ENCODE measurements at regions not wholly inside any gene's neighbourhood (a gene's known extent, or its start where the extent isn't known, plus 50 kb on each side); places are given as distances from the start of the nearest gene placed in this dataset.

DNA sequence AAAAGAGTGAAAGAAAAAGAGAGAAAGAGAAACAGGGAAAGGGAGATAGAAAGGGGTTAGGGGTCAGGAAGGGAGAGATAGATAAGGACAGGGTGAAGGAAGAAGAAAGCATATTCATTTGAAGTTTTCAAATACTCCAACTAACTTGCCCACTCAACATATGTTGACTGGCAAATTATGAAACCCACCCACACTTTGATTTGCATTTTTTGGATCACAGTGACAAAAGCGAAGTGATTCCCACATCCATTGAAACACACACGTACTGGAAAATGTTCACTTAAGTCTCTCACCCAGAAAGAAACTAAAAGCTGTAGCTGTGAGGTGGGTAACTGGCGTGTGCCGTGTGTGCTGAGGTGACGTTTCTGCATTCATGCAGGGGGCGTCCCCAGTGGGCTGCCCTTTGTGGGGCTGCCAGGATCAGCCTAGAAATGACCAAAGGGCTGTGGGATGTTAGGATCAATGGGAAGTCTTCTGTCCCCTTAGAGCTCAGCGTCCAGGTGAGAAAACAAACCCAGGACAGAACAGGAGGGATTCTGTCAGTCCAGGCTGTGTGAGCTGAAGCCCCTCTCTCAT is 134.9 kb upstream of the ADARB2 start:
- DNase-seq (ENCODE audit: low spot score) = no peak

DNA sequence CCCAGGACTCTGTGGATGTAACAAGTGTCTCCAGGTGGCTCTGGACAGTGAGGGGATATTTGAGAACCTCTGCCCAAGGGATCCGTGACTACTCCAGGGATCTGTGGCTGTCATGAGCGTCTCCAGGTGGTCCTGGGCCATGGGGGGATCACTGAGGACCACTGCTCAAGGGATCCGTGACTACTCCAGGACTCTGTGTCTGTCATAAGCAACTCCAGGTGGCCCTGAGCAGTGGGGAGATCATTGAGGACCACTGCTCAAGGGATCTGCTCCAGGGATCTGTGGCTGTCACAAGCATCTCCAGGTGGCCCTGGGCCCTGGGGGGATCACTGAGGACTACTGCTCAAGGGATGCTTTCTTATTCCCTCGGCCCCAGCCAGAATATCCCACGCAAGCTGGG is 133.2 kb upstream of the ADARB2 start:
- no peak for DNase-seq (ENCODE audit: low spot score)

DNA sequence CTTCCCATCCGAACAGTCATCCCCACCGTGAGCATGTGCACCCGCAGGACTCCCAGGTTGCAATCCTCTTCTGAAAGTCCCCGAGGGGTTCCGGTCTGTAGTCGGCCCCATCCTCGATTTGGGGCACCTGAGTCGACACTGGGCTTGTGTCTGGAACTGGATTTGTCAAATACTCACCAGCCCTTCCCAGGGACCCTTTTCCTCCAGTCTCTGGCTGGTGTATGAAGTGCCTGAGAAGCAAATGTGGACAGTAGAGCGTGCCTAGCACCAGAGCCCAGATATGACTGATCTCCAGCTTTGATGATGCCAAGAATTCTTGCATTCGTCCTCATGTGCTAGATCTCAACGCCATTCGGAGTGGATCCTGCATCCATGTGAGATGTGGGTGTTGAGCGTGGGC is 132.5 kb upstream of the ADARB2 start:
- DNase-seq (ENCODE audit: low spot score) = no peak

DNA sequence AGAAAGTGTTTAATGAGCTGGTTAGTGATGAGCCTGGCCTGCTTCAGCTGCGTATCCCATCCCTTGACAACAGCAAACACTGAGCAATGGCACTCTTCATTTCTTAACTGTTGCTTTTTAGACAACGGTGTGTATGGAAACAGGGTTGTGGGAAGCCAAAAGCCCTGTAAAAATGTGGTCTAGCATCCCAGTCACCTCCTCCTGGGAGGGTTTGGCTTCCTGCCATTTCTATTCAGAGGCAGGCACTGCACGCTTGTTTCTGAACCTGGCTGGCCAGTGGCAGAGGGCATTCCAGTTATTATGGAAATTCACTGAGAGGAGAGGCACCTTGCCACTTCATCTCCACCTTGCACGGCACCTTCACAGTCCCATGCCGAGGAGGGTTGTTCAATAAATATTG is 123.0 kb upstream of the ADARB2 start:
- DNase-seq (ENCODE audit: low spot score) = no peak

DNA sequence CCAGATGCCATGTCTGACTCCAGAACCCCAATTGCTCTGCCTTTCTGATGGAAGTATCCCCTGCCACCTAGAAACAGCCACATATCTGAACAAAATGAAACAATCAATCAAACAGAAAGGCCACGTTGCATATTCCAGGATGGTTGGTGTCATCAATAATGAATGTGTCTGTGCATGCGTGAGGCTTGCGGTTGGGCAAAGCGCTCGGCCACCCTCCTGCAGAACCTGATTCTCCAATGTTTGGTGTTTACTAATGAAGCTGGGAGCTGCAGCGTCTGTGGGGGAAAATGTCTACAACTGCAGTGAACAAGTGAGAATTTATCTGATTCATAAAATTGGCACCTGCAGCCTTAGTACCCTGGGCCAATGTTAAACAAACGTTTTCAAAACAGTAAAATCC is 121.2 kb upstream of the ADARB2 start:
- DNase-seq (ENCODE audit: low spot score) = no peak

DNA sequence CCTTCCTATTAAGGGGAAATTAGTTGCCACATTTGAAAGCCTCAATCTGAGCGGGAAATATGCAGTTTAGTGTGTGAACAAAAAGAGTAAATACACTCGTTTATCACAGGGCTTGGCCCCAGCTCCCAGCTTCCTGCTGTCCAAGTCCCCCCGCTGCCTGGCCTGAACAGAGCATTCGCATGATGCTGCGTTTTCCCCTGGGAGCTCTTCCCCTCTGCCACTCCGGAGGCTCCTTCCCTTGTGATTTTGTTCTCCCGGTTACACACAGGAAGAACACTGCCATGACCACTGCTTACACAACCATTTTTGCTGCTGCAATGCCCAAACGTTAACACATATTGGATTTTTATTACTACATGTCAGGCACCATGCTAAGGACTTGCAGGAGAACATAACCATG is 120.7 kb upstream of the ADARB2 start:
- no peak for DNase-seq (ENCODE audit: low spot score)

DNA sequence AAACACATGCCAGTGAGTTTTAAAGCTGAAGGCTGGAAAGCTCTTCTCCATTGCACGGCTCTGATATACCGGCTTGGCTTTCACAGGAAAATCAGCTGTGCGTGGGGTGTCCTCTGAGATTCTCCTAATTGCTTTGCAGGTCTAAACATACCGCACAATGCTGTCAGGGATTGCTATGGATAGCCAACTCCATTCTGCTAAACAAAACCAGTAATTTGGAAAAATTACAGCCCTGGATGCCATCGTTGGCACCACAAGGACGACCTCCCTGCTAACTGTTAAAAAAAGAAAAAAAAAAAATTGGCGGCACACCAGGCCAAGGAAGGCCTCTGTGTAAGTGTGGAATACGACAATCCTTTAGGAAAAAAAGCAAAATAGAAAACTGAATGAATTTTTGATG is 118.6 kb upstream of the ADARB2 start:
- no peak for DNase-seq (ENCODE audit: low spot score)

DNA sequence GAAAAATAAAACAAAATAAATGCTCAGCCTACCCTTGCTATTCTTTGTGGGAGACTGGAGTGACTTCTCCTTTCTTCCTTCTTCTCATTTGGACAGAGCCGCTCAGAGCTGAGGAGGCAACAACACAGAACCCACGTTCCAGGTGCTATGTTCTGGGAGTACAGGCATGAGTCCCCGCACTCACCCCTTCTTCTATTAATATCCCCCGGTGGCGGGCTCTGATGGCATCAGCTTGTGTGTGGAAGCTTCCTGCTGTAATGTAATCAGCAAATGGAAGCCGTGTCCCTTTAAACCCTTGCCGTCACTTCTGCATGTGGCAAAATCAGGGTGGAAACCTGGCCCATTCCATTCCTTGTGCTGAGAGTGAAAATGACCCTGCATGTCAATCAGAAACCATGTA is 116.9 kb upstream of the ADARB2 start:
- DNase-seq (ENCODE audit: low spot score) = no peak

DNA sequence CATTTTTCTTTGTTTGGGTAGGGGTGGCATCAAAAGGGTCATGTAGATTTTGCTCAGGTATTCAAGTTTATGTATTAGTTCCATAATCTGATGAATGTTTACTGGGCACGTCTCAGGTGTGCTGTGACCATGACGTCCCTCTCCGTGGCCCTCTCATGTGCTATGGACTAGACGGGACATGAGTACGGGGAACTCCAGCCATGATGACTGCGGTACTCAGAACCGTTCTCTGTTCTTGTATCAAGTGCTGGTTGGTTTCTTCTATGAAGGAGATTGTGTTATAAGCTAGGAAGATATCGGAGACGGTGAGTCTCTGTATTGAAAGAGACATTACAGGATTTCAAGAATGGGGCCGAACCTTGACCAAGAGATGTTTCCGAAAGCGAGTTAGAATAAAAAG is 116.5 kb upstream of the ADARB2 start:
- DNase-seq (ENCODE audit: low spot score) = no peak

DNA sequence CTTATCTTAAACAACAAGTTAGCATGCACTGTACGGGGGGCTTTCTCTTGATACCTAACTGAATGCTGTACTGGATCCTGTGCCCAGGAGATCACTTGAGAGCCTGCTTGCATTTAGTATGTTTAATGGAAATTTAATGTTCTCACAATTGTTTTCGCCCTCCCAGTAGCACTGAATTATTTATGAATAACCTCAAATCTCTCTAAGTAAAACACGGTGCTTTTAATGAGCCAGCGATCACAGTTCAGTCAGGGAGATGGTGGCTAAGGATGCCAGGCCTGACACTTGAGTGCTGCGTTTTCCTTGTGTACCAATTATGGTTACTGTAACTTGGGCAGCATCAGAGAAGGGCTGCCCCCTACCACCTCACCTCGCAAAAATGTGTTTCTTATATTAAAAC is 115.5 kb upstream of the ADARB2 start:
- no peak for DNase-seq (ENCODE audit: low spot score)

DNA sequence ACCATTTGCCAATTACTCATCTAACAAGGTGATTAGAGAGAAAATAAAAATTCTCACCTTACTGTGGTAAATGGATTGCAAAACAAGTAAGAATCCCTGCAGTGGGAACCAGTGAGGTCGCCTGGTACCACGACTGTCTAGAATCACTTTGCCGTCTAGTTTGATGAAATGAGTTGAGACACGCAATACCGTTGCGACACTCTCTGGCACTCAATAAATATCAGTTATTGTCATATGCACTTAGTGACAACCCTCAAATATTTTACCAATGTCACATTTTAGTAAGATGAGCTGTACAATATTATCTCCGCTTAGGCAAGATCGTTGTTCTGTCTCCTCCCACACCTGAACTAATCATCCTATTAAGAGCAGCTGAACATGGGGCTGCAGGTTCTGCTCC is 114.4 kb upstream of the ADARB2 start:
- no peak for DNase-seq (ENCODE audit: low spot score)

DNA sequence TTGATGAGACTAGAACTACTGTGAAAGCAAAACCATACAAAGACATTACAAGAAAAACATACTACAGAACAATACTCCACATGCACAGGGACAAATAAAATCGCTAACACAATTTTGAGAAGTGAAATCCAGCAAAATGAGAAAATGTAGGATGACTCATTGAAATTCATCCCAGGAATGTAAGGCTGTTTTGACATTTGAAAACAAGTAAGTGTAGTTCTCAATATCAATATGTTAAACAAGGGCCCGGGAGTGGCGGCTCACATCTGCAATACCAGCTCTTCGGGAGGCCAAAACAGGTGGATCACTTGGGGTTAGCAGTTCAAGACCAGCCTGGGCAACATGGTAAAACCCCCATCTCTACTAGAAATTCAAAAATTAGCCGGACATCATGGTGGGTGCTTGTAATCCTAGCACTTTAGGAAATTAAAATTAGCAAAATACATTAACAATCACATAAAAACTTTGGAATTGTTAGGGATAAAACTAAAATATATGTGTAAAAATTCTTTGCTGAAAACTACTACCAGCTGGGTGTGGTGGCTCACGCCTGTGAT is 113.7 kb upstream of the ADARB2 start:
- DNase-seq (ENCODE audit: low spot score) = no peak

DNA sequence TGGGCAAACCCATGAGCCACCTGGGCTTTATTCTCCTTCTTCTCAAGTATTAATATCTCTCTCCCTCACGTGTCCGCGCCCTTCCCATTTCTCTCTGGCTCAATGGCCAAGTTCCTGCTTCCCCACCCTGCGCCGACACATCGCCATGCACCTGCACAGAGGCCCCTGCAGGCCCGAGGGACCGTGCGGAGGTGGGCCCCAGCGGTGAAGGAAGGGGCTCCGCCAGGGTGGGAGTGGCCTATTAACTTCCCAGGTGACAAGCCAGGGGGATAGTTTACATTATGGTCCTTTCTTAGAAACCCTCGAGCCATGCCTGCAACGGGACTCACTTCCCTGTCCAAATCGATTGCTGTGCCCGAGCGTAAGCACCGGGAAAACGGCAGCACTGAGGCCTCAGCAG is 110.0 kb upstream of the ADARB2 start:
- no peak for DNase-seq (ENCODE audit: low spot score)

DNA sequence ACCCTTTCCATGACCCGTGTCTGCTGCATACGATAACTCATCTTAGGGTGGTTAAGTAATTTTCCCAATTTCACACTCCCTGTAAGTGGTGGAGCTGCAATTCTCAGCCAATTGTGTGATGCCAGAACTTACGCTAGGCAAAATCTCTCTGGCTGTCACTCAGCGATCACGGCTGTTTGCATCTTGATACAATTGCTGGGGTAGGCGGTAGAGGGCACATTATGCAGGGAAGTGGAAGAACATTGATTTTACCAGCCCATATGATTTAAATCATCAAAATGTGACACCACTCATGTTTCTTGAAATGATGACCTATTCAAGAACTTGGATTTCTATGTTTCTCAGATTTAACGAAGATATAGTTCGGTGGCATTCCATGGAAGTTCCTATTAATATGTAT is 108.7 kb upstream of the ADARB2 start:
- no peak for DNase-seq (ENCODE audit: low spot score)

DNA sequence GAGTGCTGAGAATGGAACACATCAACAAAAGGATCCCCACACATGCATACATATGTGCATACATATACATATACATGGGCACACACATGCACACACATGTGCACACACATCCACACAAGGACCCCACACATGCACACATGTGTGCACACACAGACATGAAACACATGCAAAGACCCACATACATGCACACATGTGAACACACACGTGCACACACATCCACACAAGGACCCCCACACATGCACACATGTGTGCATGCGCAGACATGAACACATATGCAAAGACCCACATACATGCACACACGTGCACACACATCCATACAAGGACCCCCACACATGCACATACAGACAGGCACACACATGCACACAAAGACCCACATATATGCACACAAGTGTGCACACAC is 104.4 kb upstream of the ADARB2 start:
- no peak for DNase-seq (ENCODE audit: low spot score)

DNA sequence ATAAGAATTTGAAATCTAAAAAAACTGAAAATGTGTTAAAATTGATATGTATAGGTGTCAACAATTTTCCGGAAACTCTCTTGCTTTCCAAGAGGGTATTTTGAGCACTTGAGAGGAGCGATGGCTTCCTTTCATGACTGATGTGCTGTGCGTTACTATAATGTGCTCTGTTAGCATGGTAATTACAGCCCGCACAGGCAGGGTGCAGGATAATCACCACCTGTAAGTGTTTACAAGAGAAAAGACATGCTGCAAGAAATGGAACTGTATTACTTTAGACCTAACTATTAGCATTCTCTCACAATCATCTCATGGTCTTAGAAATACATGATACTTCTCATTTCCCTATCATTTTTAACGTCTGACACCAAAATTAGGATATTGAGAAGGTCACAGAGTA is 92.4 kb upstream of the ADARB2 start:
- no peak for DNase-seq (ENCODE audit: low spot score)

DNA sequence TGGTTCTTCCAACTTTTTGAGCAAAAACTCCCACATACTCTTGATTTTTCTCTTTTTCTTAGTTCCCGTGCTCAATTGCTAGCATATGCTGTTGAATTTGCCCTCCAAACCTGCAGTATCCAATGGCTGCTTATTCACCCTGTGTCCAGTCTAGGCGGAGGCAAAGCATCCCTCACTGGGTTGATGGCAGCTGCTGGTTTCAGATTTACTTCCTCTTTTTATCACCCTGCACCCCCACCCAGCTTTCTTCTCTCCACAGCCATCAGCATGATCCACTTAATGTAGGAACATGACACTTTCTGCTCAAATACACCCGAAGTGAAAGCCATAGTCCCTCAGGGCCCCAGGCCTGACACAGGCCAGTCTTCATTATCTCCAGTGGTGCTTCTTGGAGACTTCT is 87.6 kb upstream of the ADARB2 start:
- no peak for DNase-seq (ENCODE audit: low spot score)

DNA sequence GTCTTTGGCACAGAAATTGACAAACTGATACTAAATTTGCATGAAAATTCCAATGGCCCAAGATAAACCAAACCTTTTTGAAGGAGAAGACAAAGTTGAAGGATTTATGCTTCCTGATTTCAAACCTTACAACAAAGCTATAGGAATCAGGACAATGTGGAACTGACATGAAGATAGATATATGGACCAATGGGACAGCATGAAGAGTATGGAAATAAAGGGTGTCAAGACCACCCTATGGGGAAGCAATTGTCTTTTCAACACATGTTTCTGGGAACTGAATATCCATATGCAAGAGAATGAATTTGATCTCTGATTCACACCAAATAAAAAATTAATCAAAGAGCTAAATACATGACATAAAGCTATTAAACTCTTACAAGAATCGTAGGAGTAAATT is 77.2 kb upstream of the ADARB2 start:
- DNase-seq (ENCODE audit: low spot score) = no peak

DNA sequence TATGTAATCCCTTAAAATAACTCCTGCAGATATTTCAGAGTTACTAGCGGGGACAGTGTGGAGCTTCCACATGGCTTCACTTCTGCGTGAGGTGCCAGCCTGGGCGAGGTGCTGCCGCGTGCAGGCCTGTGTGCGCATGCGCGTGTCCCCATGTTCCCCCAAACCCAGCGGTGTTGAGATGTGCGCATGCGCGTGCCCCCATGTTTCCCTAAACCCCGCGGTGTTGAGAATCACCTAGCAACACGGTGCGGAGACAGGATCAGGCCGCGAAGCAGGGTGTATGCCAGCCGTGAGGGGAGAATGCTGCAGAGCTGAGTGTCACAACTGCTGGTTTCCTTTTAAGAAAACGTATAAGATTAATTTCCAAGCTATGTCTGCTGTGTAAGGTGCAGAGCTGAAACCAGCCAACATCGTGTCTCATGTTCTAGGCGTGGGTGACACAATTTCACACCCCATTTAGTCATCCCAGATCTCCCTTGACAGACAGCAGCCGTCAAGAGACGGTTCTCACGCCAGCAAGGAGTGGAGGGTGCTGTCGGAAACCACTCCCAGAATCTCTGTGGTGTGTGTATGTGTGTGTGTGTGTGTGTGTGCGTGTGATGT is 71.9 kb upstream of the ADARB2 start:
- no peak for DNase-seq (ENCODE audit: low spot score)

DNA sequence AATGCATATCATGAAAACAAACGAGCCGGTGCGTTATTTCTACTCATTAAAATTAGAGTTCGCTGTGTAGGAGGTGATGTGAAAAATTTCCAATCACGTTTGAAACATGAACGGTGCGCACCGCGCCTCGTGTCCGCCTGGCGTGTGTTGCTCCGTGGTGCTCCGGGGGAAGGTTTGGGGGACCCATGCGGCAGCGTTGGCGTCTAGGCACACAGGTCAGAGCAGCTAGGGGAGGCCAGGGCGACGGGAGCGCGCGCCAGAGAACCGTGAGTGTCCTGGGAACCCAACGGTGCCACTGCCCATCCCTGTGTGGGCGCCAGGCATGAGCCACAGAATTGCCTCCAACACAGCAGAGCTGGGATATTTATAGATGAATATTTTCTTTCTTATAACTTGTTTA is 70.6 kb upstream of the ADARB2 start:
- DNase-seq (ENCODE audit: low spot score) = no peak

DNA sequence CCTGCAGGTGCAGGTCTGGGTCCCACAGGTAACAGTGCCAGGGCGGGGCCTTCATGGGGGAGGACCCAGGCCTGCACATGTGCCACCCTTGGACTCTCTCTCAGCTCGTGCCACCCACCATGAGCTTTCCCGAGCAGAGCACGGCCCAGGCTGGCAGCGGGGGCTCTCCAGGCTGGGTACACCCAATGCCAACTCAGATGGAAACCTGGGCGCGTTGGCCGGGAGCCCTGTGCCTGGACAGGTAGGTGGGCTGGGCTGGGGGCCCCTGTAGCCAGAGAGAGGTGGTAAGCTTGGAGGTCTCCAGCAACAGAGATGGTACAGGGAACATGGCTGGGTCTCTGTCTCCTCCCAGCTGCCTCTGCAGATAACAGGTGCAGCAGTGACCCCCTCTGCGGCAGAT is 69.9 kb upstream of the ADARB2 start:
- no peak for DNase-seq (ENCODE audit: low spot score)

DNA sequence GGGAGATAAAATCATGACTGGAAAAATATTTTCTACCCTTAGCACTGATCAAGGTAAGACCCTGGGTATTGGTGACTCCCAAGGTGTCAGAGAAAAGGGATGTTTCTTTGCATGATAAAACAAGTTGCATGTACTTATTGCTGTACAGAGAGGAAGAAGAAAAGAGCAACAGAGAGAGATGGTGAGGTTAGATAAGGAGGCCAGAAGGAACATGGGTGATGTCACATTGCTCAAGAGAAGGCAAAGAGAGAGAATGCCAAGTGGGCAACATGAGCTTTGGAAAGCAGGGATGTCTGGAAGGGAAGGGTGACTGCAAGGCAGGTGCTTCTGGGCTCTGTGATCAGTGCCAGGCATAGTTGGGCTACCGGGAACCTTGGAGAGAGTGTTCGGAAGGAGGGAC is 65.1 kb upstream of the ADARB2 start:
- no peak for DNase-seq (ENCODE audit: low spot score)

DNA sequence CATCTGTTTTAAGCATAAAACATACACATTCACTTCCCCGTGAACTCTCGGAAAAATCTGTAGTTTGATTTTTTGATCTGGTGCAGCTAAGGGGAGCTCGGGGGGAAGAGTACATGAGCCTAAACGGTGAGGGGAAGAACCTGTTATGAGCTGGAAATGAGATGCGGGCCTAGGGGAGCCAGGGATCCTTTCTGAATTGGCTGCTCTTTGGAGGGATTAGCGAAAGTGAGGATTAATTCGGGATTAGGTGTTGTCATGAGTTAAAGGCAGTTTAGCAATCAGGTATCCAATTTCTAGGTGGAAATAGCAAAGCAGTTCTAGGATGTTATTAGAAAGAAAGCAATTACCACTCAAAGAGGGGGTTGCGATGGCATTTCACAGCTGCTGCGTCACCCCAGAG is 51.1 kb upstream of the ADARB2 start:
- no peak for DNase-seq (ENCODE audit: low spot score)

All from GM03348 (cell line).